ENCODE measurements at regions not wholly inside any gene's neighbourhood (a gene's known extent, or its start where the extent isn't known, plus 50 kb on each side); places are given as distances from the start of the nearest gene placed in this dataset.

DNA sequence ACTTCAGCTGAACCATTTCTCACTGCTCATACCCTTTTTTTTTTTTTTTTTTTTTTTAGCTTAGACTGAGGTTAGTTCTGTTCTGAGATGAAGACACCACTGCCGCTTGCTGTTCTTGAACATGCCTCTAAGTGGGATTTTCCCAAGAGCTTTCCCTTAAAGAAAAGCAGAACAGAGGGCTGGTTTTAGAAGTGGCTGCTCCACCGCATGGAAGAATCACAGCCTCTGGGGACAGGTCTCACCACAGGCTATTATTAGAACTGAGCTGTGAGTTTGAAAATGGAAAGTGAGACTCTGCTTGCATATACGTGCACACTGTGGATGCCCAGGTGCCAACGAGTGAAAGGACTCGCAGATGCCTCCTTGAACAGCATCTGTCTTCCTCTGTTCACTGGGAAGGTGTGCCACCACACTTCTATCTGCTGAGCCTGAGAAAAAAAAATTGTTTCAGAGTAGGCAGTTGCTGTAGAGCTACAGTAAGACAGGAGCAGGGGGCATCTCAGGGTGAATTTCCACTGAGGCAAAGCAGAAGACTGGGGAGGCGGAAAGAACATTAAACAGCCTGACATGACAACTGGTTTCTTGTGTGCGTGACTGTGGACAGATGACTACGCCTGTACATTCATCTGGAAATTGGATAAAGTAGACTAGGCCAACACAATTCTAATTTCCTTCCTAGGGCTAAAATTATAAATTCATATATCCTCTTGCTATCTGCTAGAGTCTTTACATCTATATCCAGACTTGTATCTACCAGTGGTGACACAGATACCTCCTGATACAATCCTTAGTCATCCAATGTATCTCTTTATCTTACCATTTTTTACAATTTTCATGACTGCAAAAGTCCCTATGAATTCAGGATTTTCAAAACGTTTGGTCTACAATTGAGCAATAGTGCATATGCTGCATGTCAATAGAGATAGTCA lies 1045.7 kb upstream of the CELF4 start:
- DNase-seq (ENCODE audit: extremely low spot score): no peak
- WGBS: 82% methylated on average over 9 of the region's 9 CpGs
- no peak overlapping the region for H3K4me3 ChIP-seq (ENCODE audit: low read depth, low read length)
- no peak overlapping the region for H3K27ac ChIP-seq (ENCODE audit: low read depth)
- no peaks in the 10 kb centered on the region for H3K36me3 ChIP-seq (ENCODE audit: insufficient read depth)
- H3K4me1 ChIP-seq (ENCODE audit: insufficient read depth): no peaks in the 10 kb centered on the region

DNA sequence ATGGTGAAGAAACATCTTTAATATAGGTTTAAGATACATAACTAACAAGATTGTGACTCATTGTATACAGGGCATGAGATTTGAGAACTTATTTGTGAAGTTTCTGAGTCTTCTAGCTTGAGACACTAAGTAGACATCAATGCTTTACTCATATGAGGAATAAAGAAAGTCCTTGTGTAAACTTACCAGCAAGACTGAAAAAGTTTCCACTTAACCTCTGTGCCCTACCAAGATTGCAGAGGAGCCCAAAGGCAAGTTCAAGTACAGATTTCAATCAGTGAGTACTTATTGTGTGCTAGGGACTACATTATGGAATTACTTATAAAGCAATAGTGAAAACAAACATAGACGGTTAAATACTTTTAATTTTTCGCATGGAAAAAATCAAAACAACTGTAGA lies 1041.2 kb upstream of the CELF4 start:
- no peaks in the 10 kb centered on the region for H3K36me3 ChIP-seq (ENCODE audit: insufficient read depth)
- 87% methylated on average over 2 of the region's 2 CpGs for WGBS
- H3K4me3 ChIP-seq (ENCODE audit: low read depth, low read length): no peak overlapping the region
- H3K4me1 ChIP-seq (ENCODE audit: insufficient read depth): no peaks in the 10 kb centered on the region
- H3K27ac ChIP-seq (ENCODE audit: low read depth): no peak overlapping the region
- no peak for DNase-seq (ENCODE audit: extremely low spot score)

DNA sequence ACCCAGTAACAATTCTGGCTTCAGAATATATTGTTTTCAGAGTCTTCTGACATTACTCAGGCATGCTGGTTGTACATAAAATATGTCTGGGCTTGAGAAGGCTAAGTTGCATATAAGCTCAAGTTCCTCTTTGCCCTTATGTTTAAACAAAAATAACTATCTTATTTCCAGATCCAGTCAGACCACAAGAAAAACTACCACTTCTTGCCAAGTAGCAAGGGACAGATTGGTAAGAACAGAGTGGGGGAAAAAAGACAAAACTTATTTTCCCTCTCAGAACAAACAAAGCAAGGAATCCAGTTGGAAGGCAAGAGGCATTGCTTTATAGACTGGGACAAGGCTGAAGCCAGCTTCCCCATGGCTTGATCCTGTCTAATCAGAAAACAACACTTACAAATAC lies 1036.7 kb upstream of the CELF4 start:
- no peak for DNase-seq (ENCODE audit: extremely low spot score)
- H3K27ac ChIP-seq (ENCODE audit: low read depth): no peak overlapping the region
- H3K4me1 ChIP-seq (ENCODE audit: insufficient read depth): no peaks in the 10 kb centered on the region
- H3K36me3 ChIP-seq (ENCODE audit: insufficient read depth): no peaks in the 10 kb centered on the region
- no peak overlapping the region for H3K4me3 ChIP-seq (ENCODE audit: low read depth, low read length)

DNA sequence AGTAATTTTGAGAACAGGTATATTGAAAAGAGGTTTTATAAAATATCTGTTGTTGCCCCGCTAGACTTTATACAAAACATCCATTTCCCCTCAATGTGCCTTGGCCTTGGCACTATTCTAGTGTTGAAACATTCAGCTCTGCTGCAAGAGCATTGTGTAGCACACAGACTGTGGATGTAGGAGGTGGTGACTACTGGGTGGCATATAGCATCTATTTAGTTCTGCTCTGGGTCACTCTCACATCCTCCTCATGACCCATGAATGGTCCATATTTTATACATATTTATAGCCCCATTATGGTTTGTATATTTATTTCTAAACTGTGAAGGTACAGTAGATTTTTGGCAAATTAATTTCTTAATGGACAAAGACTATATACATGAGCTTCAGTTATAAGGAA lies 1022.0 kb upstream of the CELF4 start:
- Histone ChIP-seq H3K4me3 (ENCODE audit: low read depth, low read length) (no peak overlapping the region), H3K27ac (ENCODE audit: low read depth) (no peak overlapping the region), H3K4me1 (ENCODE audit: insufficient read depth) (no peaks in the 10 kb centered on the region), H3K36me3 (ENCODE audit: insufficient read depth) (no peaks in the 10 kb centered on the region)
- WGBS: 97% methylated on average over 1 of the region's 1 CpG
- DNase-seq (ENCODE audit: extremely low spot score): no peak

DNA sequence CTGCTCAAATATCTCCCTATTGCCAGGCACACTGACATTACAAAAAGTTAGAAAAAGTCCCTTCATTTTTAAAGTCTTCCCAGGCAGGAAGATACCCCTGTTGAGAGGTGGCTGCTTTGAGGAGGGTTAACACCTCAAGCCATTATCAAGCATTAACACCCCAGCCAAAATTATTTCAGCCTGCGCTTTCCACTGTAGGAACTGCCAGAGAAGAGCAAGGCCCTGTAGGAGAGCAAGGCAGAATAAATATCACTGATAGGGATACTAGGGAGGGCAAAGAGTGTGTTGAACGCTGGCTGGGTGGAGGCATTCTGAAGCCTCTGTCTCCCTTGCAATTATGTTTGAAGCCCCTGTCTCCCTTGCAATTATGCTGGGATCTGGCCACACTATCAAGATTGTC lies 1020.7 kb upstream of the CELF4 start:
- Histone ChIP-seq H3K4me1 (ENCODE audit: insufficient read depth) (no peaks in the 10 kb centered on the region), H3K36me3 (ENCODE audit: insufficient read depth) (no peaks in the 10 kb centered on the region), H3K27ac (ENCODE audit: low read depth) (no peak overlapping the region), H3K4me3 (ENCODE audit: low read depth, low read length) (no peak overlapping the region)
- 76% methylated on average over 2 of the region's 2 CpGs for WGBS
- no peak for DNase-seq (ENCODE audit: extremely low spot score)

DNA sequence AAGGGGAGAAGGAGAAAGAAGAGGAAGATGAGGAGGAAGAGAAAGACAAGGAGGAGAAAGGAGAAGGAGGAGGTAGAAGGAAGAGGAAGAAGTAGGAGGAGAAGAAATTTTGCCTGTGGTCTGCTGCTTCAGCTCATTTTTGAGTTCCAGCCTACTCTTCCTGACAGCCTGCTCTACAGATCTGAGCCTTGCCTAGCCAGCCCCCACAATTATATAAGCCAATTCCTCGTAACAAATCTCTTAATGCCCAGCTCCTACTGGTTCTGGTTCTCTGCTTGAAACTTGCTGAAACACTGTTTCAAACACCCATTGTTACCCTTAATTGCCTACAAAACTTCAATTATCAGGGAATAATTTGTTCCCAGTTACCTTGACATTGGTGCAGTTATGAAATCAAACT lies 1014.2 kb upstream of the CELF4 start:
- 69% methylated on average over 1 of the region's 1 CpG for whole genome bisulfite sequencing
- DNase-seq (ENCODE audit: extremely low spot score): no peak
- Histone ChIP-seq H3K4me1 (ENCODE audit: insufficient read depth) (no peaks in the 10 kb centered on the region), H3K4me3 (ENCODE audit: low read depth, low read length) (no peak overlapping the region), H3K36me3 (ENCODE audit: insufficient read depth) (no peaks in the 10 kb centered on the region), H3K27ac (ENCODE audit: low read depth) (no peak overlapping the region)

DNA sequence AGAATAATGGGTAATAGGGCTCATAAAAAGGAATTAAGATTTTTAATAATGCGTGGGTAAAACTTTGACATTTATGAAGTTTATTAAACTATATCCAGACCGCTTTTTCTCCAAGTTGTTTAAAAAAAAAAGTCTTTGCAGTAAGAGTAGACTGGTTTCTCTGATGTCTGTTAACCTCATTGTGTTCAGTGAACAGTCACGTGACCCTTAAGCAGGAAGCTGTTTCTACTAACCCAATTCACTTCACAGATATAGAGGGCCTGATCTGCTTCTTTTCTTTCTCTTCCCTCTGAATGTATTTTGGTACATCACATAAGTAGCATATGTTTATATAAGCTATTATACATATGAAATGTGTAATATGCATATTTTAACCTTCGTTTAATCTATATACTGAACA lies 1011.3 kb upstream of the CELF4 start:
- WGBS: 61% methylated on average over 4 of the region's 4 CpGs
- no peaks in the 10 kb centered on the region for H3K4me1 ChIP-seq (ENCODE audit: insufficient read depth)
- no peak overlapping the region for H3K4me3 ChIP-seq (ENCODE audit: low read depth, low read length)
- no peak overlapping the region for H3K27ac ChIP-seq (ENCODE audit: low read depth)
- no peak for DNase-seq (ENCODE audit: extremely low spot score)
- no peaks in the 10 kb centered on the region for H3K36me3 ChIP-seq (ENCODE audit: insufficient read depth)

DNA sequence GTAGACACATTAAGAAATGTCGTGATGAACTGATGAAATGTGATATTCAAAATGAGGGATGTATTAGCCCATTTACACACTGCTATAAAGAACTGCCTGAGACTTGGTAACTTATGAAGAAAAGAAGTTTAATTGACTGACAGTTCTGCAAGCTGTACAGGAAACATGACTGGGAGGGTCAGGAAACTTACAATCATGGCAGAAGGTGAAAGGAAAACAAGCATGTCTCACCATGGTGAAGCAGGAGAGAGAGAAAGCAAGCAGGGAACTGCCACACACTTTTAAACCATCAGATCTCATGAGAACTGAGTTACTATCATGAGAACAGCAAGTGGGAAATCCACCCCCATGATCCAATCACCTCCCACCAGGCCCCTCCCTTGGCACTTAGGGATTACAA lies 1010.8 kb upstream of the CELF4 start:
- Histone ChIP-seq H3K4me3 (ENCODE audit: low read depth, low read length) (no peak overlapping the region), H3K27ac (ENCODE audit: low read depth) (no peak overlapping the region), H3K36me3 (ENCODE audit: insufficient read depth) (no peaks in the 10 kb centered on the region), H3K4me1 (ENCODE audit: insufficient read depth) (no peaks in the 10 kb centered on the region)
- DNase-seq (ENCODE audit: extremely low spot score): no peak
- 89% methylated on average over 1 of the region's 1 CpG for WGBS

DNA sequence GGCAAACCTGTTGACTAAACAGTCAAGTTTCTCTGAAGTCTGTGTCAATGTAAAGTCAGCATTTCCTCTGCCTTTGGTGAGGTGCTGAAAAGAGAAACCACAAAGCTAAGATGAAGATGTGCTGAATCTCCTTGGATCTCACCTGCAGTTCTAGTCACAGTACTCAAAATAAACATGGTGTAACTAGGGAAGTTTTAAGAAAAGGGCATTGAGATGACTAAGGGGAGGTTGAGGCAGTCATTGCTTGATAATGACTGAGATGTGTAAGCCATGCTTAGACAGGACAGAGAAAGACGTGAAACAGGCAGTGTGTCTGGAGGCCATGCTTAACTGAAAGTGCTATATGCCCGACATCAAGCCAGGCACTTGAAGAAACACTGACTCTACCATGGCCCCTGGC lies 1010.0 kb upstream of the CELF4 start:
- DNase-seq (ENCODE audit: extremely low spot score): no peak
- Histone ChIP-seq H3K27ac (ENCODE audit: low read depth) (no peak overlapping the region), H3K4me1 (ENCODE audit: insufficient read depth) (no peaks in the 10 kb centered on the region), H3K36me3 (ENCODE audit: insufficient read depth) (no peaks in the 10 kb centered on the region), H3K4me3 (ENCODE audit: low read depth, low read length) (no peak overlapping the region)
- 96% methylated on average over 2 of the region's 2 CpGs for WGBS

DNA sequence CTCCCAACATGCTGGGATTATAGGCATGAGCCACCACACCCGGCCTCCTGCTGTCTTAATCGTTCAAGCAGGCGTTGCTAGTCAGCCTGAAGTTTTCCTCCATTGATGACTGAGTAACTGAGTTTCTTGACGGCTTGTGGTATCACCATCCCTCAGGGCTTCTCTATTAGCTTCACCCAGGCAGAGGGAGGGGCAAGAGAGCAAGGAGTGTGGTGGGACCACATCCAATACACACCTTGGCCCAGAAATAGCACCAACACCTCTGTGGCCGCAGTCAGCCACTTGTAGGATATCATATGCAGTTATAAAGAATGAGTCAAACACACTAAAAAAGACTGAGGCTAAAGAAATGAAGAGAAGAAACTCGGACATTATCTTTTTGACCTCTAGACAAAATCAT lies 1009.4 kb upstream of the CELF4 start:
- WGBS: 94% methylated on average over 6 of the region's 6 CpGs
- no peak for DNase-seq (ENCODE audit: extremely low spot score)
- Histone ChIP-seq H3K4me1 (ENCODE audit: insufficient read depth) (no peaks in the 10 kb centered on the region), H3K4me3 (ENCODE audit: low read depth, low read length) (no peak overlapping the region), H3K36me3 (ENCODE audit: insufficient read depth) (no peaks in the 10 kb centered on the region), H3K27ac (ENCODE audit: low read depth) (no peak overlapping the region)

DNA sequence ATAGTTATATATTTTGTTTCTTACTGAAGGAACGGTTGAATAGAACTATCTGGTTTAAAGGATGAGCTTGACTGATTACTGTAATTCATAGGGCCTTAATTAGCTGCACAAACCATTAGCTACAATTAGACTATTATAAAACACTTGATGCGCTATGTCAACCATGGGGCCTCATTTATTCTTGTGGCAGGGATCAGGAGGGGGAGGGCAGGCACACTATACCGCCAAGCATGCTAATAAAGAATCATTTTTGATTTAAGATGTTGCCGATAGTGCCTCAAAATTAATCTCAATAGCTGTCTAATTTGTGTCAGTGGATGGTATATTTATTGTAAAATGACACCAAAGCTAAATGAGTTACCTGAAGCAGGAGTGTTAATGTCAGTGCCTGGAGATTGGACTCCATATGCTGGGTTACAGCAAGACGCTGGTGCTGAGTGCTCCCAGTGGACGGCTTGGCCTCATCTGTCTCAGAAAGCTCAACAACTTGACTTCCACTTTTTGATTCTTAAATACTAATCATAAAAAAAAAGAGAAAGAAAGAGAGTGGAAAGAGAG lies 1007.0 kb upstream of the CELF4 start:
- Histone ChIP-seq H3K4me1 (ENCODE audit: insufficient read depth) (no peaks in the 10 kb centered on the region), H3K36me3 (ENCODE audit: insufficient read depth) (no peaks in the 10 kb centered on the region), H3K4me3 (ENCODE audit: low read depth, low read length) (no peak overlapping the region), H3K27ac (ENCODE audit: low read depth) (no peak overlapping the region)
- WGBS: 94% methylated on average over 6 of the region's 6 CpGs
- DNase-seq (ENCODE audit: extremely low spot score): no peak

DNA sequence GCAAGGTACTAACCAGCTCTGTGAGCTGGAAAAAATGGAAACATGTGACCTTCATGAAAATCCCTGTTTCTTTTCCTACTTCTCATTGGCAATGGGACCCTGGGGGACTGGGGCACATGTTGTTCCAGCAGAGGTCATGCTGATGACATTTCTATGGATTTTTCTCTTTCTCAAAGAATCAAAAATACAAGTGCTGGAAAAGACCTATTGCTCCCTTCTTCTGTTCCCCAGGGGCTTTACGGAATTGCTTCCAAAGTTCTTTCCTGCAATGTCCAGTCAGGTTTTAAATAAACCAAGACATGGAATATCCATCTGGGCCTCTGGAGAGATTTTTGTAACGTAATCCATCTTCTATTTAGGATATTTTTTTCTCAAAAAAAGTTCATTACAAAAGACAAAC lies 1006.1 kb upstream of the CELF4 start:
- 57% methylated on average over 2 of the region's 2 CpGs for WGBS
- Histone ChIP-seq H3K4me1 (ENCODE audit: insufficient read depth) (no peaks in the 10 kb centered on the region), H3K4me3 (ENCODE audit: low read depth, low read length) (no peak overlapping the region), H3K36me3 (ENCODE audit: insufficient read depth) (no peaks in the 10 kb centered on the region), H3K27ac (ENCODE audit: low read depth) (no peak overlapping the region)
- DNase-seq (ENCODE audit: extremely low spot score): no peak

DNA sequence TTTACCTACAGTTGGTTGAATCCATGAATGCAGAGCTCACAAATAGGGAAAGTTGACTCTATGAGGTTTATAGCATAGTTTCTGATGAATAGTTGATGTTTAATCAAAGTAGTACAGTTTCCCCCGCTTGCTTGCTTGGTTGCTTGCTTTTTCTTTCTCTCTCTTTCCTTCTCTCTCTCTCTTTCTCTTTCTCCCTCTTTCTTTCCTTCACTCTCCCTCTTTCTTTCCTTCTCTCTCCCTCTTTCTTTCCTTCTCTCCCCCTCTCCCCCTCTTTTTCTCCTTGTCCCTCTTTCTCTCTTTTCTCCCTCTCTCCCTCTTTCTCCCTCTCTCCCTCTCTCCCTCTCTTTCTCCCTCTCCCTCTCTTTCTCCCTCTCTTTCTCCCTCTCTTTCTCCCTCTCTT lies 999.9 kb upstream of the CELF4 start:
- Histone ChIP-seq H3K4me1 (ENCODE audit: insufficient read depth) (no peaks in the 10 kb centered on the region), H3K36me3 (ENCODE audit: insufficient read depth) (no peaks in the 10 kb centered on the region), H3K27ac (ENCODE audit: low read depth) (no peak overlapping the region), H3K4me3 (ENCODE audit: low read depth, low read length) (no peak overlapping the region)
- DNase-seq (ENCODE audit: extremely low spot score): no peak
- WGBS: 100% methylated on average over 1 of the region's 1 CpG

DNA sequence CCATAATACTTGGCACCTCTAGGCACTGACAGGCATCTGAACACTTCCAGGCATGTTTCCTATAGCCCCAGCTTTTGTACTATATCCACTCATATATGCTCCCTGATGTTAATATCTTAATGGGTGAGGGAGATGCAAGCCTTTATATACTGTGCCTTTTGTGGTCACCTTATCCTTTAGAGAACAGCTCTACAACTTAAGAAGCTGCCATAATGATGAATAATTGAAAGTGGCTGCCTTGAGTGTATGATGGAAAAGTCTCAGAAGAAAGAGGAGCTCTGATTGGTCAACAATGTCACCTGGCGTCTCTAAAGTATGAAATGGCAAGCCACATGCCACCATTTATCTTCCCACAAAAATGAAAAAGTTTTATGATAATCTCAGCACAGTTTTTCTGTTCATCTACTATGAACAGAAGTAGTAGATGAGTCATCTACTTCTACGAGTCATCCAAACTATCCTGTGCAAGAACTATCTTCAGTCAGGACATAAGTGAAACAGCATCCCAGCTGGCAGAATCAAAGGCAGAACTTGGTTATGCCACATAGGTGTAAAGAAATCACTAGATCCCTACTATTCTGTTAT lies 997.9 kb upstream of the CELF4 start:
- no peak for DNase-seq (ENCODE audit: extremely low spot score)

More for the DNA sequence above, 997.9 kb upstream of the CELF4 start:
- 91% methylated on average over 2 of the region's 2 CpGs for WGBS
- Histone ChIP-seq H3K27ac (ENCODE audit: low read depth) (no peak overlapping the region), H3K4me1 (ENCODE audit: insufficient read depth) (no peaks in the 10 kb centered on the region), H3K4me3 (ENCODE audit: low read depth, low read length) (no peak overlapping the region), H3K36me3 (ENCODE audit: insufficient read depth) (no peaks in the 10 kb centered on the region)
